A673 (cell line): ENCODE measurements at regions not wholly inside any gene's neighbourhood (a gene's known extent, or its start where the extent isn't known, plus 50 kb on each side); places are given as distances from the start of the nearest gene placed in this dataset.

Source experiments
- EZH2 ChIP-seq: fragments of 200-600 bp; sonication (generic); IDR thresholded peaks from 2 replicates; pipeline ENCODE4 v1.6.1; 2017; ENCODE audit warnings: borderline replicate concordance, low read depth, mild to moderate bottlenecking, mixed read lengths, antibody characterized with exemption, low read length; ENCODE audit not compliant: poor library complexity, severe bottlenecking
- TF ChIP-seq, protein P1 (sequence below): fragments of 300-800, 200-600 bp; sonication (generic); conservative IDR thresholded peaks from 2 replicates; pipeline ENCODE4 v1.5.1; 2017; ENCODE audit warnings: low read depth, mild to moderate bottlenecking, antibody characterized with exemption, low read length, moderate library complexity, mixed read lengths

GRCh38 chr13:81408647-81409046 is 1067.7 kb upstream of the SPRY2 start:
- no peak for TF ChIP-seq EZH2
- TF ChIP-seq, protein P1, sequence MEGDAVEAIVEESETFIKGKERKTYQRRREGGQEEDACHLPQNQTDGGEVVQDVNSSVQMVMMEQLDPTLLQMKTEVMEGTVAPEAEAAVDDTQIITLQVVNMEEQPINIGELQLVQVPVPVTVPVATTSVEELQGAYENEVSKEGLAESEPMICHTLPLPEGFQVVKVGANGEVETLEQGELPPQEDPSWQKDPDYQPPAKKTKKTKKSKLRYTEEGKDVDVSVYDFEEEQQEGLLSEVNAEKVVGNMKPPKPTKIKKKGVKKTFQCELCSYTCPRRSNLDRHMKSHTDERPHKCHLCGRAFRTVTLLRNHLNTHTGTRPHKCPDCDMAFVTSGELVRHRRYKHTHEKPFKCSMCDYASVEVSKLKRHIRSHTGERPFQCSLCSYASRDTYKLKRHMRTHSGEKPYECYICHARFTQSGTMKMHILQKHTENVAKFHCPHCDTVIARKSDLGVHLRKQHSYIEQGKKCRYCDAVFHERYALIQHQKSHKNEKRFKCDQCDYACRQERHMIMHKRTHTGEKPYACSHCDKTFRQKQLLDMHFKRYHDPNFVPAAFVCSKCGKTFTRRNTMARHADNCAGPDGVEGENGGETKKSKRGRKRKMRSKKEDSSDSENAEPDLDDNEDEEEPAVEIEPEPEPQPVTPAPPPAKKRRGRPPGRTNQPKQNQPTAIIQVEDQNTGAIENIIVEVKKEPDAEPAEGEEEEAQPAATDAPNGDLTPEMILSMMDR: no peak
